Jurkat, Clone E6-1 (cell line): ENCODE measurements at regions not wholly inside any gene's neighbourhood (a gene's known extent, or its start where the extent isn't known, plus 50 kb on each side); places are given as distances from the start of the nearest gene placed in this dataset.
"Not testable (repeated sequence)": the region's sequence is repeated elsewhere in the genome, so short reads cannot be mapped to it uniquely, and the experiment has no call there.

Experiments
- DNase-seq: peaks from one replicate; pipeline ENCODE4 v3.0.0-alpha.2; 2011; ENCODE audit warnings: low read depth, low spot score
- H3K4me3 ChIP-seq: 2 replicates; pipeline ENCODE4 v1.5.1; 2011; ENCODE audit warnings: mild to moderate bottlenecking, low read length, control low read depth, moderate library complexity

DNA sequence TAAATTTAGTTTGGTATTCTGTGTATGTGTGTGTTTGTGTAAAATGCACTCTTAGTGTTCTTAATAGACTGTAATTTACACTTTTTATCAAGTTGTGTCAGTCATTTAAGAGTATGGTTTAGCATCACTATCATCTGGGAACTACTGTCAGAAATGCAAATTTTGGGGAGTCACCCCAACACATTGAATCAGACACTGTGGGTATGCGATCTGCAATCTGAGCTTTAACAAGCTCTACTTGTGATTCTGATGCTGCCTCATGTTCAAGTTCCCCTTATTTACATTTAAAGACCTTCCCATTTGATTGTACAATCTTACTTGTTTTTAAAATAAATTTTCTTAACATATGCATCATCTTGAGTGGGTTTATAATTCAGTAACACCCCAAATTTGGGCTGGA lies 218.1 kb upstream of the FOXP2 start:
- no peak overlapping the region for H3K4me3 ChIP-seq
- DNase-seq: no peak

DNA sequence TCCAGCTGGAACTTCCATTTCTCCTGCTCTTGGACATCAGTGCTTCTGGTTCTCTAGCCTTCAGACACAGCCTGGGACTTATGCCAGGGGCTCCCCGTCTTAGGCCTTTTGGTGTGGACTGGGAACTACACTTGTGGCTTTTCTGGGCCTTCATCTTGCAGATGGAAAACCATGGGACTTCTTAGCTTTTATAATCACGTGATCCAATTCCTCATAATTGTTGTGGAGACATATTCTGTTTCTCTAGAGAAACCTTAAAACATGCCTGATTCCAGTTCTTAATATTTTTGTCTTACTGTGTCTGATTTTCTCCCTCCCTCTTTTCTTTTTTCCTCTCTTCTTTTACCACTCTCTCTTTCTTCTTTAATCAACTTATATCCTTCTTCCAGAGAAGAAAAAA lies 224.2 kb upstream of the FOXP2 start:
- no peak overlapping the region for H3K4me3 ChIP-seq
- no peak for DNase-seq

DNA sequence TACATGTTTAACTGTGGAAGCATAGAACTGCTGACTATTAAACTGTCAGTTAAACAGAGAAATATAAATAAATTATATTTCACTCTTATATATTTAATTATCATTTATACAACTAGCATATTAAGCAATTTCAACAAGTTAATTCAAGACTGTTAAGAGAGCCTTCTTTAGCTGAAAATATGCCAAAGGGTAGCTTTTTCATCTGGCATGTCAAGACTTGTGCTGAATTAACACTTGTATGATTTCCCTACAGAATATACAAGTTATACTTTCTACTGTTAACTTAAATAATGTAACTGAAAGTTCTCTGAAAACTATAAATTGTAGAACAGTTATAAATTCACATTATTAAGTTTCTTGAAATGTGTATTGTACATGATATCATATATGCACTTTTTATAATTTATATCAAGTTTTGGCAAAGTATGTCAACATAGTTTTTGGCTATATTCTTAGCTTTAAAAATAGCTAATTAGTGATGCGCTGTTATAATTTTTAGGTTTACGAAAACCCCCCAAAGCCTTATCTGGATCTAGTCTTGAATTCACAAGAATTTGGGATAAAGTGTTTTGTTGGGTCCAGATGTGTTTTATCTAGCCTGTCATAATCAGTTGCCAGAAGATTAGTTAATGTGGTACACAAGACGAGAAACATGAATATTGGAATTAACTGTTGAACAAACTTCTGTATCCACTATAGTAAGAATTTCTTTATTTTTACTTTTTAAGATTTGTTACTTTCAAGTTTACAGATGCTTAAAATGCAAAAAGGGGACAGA lies 231.1 kb upstream of the FOXP2 start:
- H3K4me3 ChIP-seq: no peak overlapping the region
- DNase-seq: no peak

DNA sequence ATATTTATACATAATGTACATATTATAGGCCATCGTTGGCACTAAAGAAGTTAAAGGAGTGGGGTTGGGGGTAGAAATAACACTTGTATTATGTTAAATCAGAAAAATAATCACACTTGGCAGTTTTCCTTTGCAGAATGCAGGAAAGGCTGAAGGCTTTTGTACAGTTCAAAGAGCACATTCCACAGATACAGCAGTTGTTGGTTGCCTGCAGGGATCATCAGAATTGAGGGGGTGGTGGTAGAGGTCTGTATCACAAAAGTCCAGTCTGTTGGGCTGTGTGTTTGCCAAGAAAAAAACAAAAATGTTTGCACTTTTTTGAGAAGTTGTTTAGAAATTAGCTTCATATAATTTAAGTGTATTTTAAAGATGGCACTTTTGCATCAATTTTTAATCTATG lies 231.8 kb upstream of the FOXP2 start:
- H3K4me3 ChIP-seq: no peak overlapping the region
- DNase-seq: no peak

DNA sequence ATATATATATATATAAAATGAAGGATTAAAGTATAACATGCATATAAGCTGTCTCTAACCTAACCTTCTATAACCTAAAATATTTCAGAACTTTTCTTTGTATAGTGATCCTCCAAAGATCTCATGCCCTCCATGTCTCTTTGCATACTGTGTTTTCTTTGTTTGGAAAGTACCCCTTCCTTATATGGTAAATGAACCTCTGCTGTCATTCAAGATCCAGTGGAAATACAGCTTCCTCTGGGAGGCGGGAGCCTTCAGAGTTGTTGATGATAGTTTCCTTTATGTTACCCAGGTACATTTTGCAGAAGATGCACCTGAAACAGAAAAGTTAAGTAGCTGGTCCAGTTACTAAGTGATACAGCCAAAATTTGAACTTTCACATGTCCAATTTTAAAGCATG lies 233.3 kb upstream of the FOXP2 start:
- DNase-seq: no peak

DNA sequence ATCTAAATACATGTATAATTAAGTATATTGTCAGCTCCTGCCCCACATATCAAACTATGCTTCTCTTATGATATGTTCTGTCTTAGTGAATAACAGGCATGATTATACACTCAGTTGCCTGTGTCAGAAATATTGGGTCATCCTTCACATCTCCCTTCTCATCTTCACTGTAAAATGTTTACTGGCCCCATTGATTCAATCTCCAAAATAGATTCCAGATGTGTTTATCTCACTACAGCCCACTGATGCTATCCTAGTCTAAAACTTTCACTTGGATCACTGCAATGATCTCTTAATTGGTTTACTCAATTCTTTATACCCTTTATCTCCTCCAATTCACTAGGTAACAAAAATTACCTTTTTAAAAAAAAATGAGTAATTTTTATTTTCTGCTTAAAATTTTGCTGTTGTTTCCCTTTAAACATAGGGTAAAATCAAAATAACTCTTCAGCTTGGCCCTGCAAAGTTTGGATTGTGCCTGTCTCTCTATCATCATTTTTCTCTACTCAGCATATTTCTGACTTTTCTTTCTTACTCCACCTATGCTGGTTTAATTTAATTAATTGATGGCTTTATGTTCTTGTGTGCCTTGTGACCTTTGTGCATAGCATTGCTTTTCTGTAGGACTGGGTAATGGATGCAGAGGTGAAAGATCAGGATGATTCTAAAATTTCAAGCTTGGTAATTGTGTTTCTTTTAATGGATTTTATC lies 233.9 kb upstream of the FOXP2 start:
- H3K4me3 ChIP-seq: no peak overlapping the region
- DNase-seq: no peak

More for the DNA sequence above, 233.3 kb upstream of the FOXP2 start:
- H3K4me3 ChIP-seq: no peak overlapping the region

DNA sequence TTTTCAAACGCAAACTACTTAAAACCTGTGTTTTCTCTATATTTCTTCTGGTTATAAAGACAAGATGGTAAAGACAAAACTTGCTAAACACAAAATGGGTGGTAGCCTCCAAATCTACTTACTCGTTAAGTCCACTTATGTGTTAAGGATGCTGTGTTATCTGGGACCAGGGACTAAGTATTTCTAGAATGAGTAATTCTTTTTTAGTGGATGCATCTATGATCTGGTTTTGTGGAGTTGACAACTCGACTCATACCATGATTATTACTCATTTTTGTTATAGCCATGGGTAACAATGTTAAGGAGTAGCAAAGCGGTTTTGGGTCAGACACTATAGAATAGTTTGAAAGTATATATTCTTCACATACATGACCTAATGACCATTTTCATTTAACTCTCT lies 239.5 kb upstream of the FOXP2 start:
- DNase-seq: no peak
- H3K4me3 ChIP-seq: no peak overlapping the region

DNA sequence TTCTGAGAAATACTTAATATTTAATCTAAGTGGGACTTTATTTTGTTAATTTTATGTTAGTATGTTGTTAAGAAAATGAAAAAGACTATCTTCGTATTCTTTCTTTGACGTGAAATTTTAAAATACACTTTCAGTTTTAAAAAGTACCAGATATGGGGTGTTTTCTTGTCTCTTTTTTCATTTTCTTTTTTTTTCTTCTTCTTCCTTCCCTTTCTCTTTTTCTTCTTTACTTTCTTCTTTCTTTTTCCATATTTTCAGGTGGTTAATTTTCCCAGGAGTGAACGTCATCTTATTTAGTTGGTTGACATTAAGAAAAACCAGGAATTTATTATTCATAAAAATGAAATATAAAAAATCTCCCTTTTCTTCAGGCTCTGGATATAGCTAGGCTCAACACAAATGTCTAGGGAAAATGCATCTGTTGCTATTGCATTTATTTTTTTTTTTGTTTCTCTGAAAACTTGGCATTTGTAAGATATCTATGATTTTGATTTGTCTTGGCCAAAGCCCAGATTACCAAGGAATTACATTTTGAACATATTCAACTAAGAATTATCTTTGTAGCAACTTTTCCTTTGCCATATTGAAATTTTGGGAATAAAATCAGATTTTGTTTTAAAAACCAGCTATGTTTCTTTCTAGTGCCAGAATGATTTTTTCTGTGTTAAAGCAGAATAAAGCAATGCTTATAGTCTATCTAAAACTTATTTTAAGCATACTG lies 241.3 kb upstream of the FOXP2 start:
- DNase-seq: no peak
- no peak overlapping the region for H3K4me3 ChIP-seq

DNA sequence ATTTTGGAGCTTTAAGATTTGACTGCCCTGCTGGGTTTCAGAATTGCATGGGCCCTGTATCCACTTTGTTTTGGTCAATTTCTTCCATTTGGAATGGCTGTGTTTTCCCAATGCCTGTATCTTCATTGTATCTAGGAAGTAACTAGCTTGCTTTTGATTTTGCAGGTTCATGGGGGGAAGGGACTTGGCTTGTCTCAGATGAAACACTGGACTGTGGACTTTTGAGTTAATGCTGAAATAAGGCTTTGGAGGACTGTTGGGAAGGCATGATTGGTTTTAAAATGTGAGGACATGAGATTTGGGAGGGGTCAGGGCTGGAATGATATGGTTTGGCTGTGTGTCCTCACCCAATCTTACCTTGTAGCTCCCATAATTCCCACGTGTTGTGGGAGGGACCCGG lies 245.2 kb upstream of the FOXP2 start:
- DNase-seq, H3K4me3 ChIP-seq: not testable (repeated sequence)

DNA sequence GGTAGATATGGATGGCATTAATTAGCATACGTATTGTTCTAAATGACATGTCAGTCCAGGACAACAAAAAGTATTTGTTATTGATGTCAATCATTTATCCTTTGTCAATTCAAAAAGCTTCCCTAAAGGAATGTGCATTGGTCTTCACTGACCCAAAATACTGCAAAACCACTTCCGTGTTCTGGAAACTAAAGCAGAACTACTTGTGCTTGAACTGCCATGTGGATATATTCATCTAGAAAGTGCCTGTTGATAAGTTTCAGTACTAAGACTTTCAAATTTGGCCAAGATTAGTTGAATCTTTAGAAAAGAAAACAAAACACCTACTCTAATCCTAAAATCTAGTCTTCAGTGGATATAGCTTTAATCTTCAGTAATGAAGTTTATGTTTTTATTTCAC lies 242.1 kb upstream of the PPP1R3A start:
- DNase-seq: no peak
- H3K4me3 ChIP-seq: no peak overlapping the region

DNA sequence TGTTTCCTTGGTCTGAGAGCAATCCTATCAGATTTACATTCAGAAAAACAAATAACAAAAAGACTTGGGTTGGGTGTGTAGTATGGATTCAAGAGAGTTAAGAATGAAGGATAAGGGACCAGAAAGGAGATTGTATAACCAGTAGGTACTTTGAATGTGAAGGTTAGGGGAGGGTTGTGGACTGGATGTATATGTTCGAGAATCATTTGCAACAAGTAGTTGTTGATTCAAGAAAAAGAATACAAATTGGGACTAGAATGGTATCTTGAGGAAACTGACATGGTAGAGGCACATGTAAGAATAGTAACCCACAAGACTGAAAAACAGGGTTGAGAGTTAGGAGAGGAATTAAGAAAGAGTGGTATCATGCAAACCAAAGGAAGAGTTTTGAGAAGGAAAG lies 240.0 kb upstream of the PPP1R3A start:
- H3K4me3 ChIP-seq: no peak overlapping the region
- no peak for DNase-seq

DNA sequence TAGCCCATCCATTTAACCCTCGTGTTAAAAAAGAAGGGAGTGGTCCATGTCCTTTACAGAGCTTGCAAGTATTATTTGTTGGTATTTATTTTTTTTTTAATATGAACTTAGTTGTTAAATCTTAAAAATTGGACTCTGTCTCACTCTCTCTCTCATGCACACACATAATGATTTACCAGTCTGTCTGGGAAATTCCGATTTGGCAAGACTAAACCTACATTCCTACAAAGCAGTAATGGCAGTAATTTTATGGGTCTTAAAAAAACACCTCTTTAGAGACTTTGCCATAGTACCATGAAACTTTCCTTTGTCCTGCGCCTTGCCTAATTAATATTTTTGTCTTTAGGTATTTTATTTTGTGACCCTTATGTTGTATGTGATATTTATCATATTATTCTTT lies 239.5 kb upstream of the PPP1R3A start:
- no peak for DNase-seq
- H3K4me3 ChIP-seq: no peak overlapping the region

DNA sequence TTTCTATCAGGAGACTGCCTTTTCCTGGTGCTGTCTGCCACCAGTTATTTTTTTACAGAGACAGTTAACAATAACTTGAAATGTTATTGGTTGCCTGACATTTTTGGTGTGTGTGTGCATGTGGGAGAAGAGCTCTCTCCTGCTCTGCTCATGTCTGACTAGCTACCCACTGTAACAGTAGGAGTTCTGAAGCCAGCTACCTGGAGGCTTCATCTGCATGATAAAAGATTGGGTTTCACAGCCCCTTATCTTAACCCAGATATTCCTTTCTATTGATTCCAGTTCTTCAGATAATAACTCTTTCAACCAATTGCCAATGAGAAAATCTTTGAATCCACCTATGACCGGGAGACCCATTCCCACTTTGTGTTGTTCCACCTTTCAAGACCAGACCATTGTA lies 237.4 kb upstream of the PPP1R3A start:
- DNase-seq: no peak
- no peak overlapping the region for H3K4me3 ChIP-seq

DNA sequence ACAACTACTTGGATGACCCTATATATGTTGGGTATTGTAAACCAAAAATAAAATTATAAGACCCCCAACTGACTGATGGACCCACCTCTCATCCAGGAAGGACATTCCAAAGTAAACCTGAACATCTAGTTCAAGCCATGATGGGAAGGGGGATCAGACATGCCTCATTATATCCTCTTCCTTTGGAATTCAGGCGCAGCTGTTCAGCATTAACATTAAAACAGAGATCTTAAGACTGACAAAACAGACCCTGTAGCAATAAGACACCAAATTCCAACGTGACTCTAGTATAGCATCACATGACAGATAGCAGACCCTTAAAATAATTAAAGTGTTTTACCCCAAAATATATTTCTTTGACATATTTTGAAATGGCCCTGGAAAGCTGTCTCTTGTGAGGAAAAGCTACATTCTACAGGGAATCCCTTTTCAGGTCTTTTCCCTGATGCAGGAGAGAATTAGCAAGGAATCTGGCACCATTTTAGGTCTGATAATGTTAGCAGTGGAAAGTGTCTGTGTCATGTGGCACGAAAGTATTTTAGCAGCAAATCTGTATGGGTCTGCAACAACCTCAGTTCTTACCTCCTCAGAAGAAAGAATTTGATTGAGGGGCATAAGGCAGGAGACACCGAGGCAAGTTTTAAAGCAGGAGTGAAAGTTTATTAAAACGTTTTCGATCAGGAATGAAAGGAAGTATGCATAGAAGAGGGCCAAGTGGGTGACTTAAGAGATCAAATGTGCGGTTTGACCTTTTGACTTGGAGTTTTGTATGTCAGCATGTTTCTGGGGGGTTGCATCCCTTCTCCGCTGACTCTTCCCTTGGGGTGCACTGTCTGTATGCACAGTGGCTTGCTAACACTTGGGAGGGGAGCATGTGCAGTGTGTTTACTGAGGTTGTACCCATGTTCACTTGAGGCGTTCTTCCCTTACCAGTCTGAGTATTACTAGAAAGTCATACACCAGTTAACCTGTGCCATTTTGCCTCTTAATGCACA lies 236.6 kb upstream of the PPP1R3A start:
- DNase-seq: no peak
- H3K4me3 ChIP-seq: no peak overlapping the region

DNA sequence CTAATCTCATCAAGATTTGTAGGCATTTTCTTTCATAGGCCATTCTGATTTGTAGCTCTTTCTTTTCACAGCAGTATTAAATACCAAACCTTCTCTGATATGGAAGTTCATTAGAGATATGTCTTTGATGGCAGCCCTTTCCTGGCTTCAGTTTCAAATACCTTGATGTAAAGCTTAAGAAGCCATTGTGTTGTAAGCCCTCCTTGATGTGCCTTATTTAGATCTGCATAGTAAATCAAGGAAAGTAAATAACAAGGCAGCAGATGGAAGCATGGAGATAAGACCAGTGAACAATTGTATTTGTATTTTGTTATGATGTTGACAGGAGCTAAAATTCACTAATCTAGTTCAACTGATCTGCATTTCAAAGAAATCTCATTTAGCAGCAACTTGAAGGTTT lies 234.9 kb upstream of the PPP1R3A start:
- H3K4me3 ChIP-seq: no peak overlapping the region

DNA sequence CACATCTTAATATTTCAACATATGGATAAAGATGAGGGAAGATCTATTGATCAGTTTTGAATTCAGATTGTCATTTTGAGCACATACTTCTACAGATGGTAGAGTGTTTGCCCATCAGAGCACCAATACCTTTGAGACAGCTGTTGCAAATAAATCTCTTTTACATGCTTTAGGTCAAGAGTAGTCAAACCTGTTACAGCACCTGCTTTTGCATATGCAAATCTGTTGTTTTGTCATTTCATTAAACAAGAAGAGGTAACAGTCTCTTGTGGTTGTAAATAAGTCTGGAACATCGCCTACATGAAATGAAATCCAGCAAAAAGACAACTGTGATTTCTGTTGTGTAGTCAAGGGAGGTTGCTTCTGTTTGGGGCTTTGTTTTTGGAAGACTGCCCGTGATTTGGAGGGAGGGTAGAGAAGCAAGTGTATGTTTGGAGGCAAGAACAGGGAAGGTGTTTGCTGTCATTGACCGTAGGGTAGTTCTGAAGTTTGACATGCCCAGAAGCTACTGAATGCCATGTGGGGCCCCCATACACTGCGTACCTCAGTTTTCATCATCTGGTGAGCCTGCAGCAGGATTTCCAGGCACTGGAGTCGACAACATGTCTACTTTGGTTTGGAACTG lies 233.6 kb upstream of the PPP1R3A start:
- no peak for DNase-seq
- H3K4me3 ChIP-seq: no peak overlapping the region

More for the DNA sequence above, 234.9 kb upstream of the PPP1R3A start:
- no peak for DNase-seq

DNA sequence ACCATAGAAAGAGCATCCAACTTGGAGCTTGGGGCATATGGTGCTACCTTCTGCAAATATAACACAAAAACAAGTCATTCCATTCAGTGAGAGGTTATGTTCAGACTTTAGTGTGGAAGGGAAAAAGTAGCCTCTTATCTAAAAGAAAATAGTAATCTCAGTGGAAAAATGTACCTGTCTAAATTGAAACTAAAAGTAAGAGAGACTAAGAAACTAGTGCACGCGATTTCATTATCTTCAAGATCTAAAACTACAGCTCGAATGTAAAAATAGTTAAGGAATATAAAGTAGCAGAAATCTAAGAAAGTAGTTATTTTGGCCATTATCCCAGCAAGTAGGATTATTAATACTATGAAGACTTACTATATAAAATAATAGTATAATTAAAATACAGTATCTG lies 233.0 kb upstream of the PPP1R3A start:
- DNase-seq: no peak
- no peak overlapping the region for H3K4me3 ChIP-seq

DNA sequence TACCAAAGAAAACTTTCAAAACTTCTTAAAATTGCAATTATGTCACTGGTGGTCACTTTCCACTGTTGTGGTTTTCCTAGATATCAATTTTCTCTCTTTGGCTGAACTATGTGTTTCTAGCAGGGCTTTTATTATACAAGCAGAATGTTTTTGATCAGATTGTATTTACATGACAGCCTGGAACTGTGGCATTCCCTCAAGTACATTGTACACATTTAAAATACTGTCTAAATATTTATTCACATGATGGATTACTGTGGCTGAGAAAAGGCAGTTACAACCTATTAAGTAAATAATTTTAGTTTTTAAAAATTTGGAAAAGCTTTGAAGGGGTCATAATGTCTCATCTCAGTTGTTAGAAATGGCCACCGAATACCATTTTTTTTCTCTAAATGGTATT lies 231.9 kb upstream of the PPP1R3A start:
- no peak for DNase-seq
- no peak overlapping the region for H3K4me3 ChIP-seq

DNA sequence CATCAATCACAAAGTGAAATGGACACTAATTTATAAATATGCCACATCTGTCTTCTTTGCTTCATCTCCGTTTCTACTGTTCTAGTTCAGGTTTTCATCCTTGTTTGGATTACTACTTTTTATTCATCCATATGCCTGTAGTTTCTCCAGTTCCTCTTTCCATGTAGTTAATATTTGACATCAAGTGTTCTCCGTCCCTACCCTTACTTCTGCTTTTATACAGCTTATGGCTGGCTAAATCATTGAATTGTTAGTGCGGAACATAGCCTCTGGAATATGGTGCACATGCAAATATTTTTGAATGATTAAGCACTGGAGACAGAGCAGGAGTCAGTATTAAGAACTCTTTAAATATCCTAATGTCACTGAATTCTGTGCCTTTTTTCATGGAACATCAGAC lies 230.0 kb upstream of the PPP1R3A start:
- no peak overlapping the region for H3K4me3 ChIP-seq
- no peak for DNase-seq
